Type B pancreatic cell (in vitro differentiated cells): ENCODE measurements at regions not wholly inside any gene's neighbourhood (a gene's known extent, or its start where the extent isn't known, plus 50 kb on each side); places are given as distances from the start of the nearest gene placed in this dataset.

ENCODE experiments used
- DNase-seq: peaks from one replicate; pipeline ENCODE4 v3.0.0; 2021; ENCODE audit warnings: mixed read lengths; ENCODE audit not compliant: unreplicated experiment; ENCODE audit errors: extremely low spot score
- H3K27ac Mint-ChIP-seq: 2 replicates; pipeline ENCODE4 v1.8.0; 2021; ENCODE audit warnings: mild to moderate bottlenecking, mixed read lengths
- H3K27me3 Mint-ChIP-seq: 2 replicates; pipeline ENCODE4 v1.8.0; 2021; ENCODE audit warnings: mixed read lengths
- H3K36me3 Mint-ChIP-seq: 2 replicates; pipeline ENCODE4 v1.8.0; 2021; ENCODE audit warnings: mixed read lengths
- H3K4me1 Mint-ChIP-seq: one replicate; pipeline ENCODE4 v1.8.0; 2021; ENCODE audit warnings: mixed read lengths; ENCODE audit not compliant: unreplicated experiment
- H3K4me3 Mint-ChIP-seq: 2 replicates; pipeline ENCODE4 v1.8.0; 2021; ENCODE audit warnings: mild to moderate bottlenecking, mixed read lengths
- H3K9me3 Mint-ChIP-seq: 2 replicates; pipeline ENCODE4 v1.8.0; 2021; ENCODE audit warnings: mixed read lengths
- CTCF ChIP-seq: fragments of 200-600 bp; sonication (generic); conservative IDR thresholded peaks from 2 replicates; pipeline ENCODE4 v1.5.0; 2021; ENCODE audit warnings: antibody characterized with exemption, mild to moderate bottlenecking

GRCh38 chr6:82584856-82585255 is 221.2 kb downstream of the TPBG start:
- DNase-seq = no peak
- H3K9me3 Mint-ChIP-seq = peaks cover 5% of the 10 kb centered on the region
- no peaks in the 10 kb centered on the region for H3K27me3 Mint-ChIP-seq
- H3K36me3 Mint-ChIP-seq = no peaks in the 10 kb centered on the region
- H3K4me1 Mint-ChIP-seq = peaks cover 10% of the 10 kb centered on the region
- H3K27ac Mint-ChIP-seq = no peak overlapping the region
- TF ChIP-seq CTCF = no peak
- H3K4me3 Mint-ChIP-seq = no peak overlapping the region

GRCh38 chr6:82588020-82588419 is 224.4 kb downstream of the TPBG start:
- Mint-ChIP-seq H3K4me3 (no peak overlapping the region), H3K27me3 (no peaks in the 10 kb centered on the region), H3K9me3 (peaks cover 5% of the 10 kb centered on the region), H3K4me1 (peaks cover 19% of the 10 kb centered on the region), H3K36me3 (no peaks in the 10 kb centered on the region), H3K27ac (no peak overlapping the region)
- DNase-seq = no peak
- no peak for TF ChIP-seq CTCF

DNA sequence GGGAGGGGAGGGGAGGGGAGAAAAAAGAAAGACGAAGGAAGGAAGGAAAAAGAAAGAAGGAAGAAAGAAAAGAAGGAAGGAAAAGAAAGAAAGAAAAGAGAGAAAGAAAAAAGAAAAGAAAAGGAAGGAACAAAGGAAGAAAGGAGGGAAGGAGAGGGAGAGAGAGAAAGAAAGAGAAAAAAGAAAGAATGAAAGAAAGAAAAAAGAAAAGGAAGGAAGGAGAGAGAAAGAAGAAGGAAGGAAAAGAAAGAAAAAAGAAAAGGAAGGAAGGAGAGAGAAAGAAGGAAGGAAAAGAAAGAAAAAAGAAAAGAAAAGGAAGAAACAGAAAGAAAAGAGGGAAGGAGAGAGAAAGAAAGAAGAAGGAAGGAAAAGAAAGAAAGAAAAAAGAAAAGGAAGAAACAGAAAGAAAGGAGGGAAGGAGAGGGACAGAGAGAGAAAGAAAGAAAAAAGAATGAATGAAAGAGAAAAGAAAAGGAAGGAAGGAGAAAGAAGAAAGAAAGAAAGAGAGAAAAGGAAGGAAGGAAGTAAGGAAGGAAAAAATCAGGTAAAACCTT is 225.3 kb downstream of the TPBG start:
- Mint-ChIP-seq H3K36me3 (no peaks in the 10 kb centered on the region), H3K9me3 (peaks cover 5% of the 10 kb centered on the region)

DNA sequence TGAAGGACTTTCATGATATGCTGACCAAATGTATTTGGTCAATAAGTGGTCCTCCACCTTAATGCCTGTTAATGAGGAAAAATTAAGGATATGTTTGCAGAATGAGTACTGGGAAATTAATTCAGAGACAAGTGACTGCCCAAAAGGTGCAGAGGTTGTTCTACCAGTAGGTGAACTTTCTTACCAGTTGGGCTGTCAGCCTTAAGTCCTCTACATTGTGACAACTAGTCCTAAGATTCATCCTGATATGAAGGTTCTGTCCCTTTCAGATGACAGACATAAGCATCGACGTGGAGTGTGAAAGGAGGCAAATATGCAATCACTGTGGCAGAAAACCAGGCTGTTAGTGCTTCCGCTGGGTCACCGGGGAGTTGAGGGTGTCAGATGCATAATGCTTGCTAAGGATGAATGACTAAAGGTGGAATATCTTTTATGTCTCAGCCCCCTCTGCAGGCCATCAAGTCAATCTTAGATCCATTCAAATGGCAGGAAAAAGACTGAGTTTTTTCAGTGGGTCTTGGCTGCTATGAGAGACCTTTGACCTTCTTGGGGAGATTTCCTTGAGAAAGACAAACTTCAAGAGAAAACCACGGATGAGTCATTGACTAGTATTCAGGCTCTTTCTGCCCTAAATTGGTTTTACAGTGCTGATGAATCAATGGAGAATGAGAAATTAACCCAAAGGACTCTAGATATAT is 226.0 kb downstream of the TPBG start:
- no peaks in the 10 kb centered on the region for H3K36me3 Mint-ChIP-seq
- no peak for DNase-seq

More for the DNA sequence above, 225.3 kb downstream of the TPBG start:
- Mint-ChIP-seq H3K27me3 (no peaks in the 10 kb centered on the region), H3K4me3 (no peak overlapping the region), H3K27ac (no peak overlapping the region), H3K4me1 (peaks cover 16% of the 10 kb centered on the region)
- no peak for TF ChIP-seq CTCF
- no peak for DNase-seq

DNA sequence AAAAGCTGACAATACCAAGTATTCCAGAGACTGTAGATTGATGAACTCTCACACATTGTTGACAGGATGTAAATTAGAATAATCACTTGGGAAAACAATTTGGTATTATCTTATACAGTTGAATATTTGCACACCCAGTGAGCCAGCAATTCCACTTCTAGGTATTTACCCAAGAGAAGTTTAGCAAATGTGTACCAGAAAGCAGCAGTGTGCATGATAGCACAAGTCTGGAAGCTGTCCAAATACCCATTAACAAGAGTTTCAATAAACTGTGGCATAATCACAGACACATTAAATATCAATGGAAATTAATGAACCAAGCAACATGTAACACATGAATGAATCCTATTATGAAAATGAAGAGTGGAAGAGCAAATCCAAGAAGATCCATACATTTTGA is 233.6 kb downstream of the TPBG start:
- Mint-ChIP-seq H3K27me3 (peaks cover 4% of the 10 kb centered on the region), H3K27ac (no peak overlapping the region), H3K36me3 (no peaks in the 10 kb centered on the region), H3K9me3 (no peaks in the 10 kb centered on the region), H3K4me3 (no peak overlapping the region), H3K4me1 (peaks cover 4% of the 10 kb centered on the region)
- no peak for DNase-seq
- no peak for TF ChIP-seq CTCF

More for the DNA sequence above, 226.0 kb downstream of the TPBG start:
- no peak for TF ChIP-seq CTCF
- H3K27me3 Mint-ChIP-seq = no peaks in the 10 kb centered on the region
- H3K9me3 Mint-ChIP-seq = peaks cover 5% of the 10 kb centered on the region
- H3K27ac Mint-ChIP-seq = no peak overlapping the region
- no peak overlapping the region for H3K4me3 Mint-ChIP-seq
- peaks cover 13% of the 10 kb centered on the region for H3K4me1 Mint-ChIP-seq
